ENCODE measurements at regions not wholly inside any gene's neighbourhood (a gene's known extent, or its start where the extent isn't known, plus 50 kb on each side); places are given as distances from the start of the nearest gene placed in this dataset.

GRCh38 chr9:7415836-7416235, 383.7 kb downstream of the DMAC1 start:
- no peak overlapping the region for H3K4me3 ChIP-seq (ENCODE audit: low read depth, low read length, poor library complexity, severe bottlenecking)
- no peaks in the 10 kb centered on the region for H3K79me2 ChIP-seq (ENCODE audit: insufficient read depth, low read depth, low read length)
- H3K9me2 ChIP-seq (ENCODE audit: insufficient read depth, low read length), result no peaks in the 10 kb centered on the region
- intact Hi-C loops (cut with micrococcal nuclease; ENCODE audit: unreplicated experiment), result no loop called here
- no peaks in the 10 kb centered on the region for H3K36me3 ChIP-seq (ENCODE audit: insufficient read depth, low read length)
- no peaks in the 10 kb centered on the region for H3K4me1 ChIP-seq (ENCODE audit: insufficient read depth, low read length, poor library complexity, severe bottlenecking)
- CTCF ChIA-PET (ENCODE audit: unreplicated experiment), result no interaction called here
- no TSS peak for BruUV-seq (replicated peaks)
- POLR2A ChIA-PET, result no interaction called here
- H3K27ac ChIP-seq (ENCODE audit: low read depth, low read length, poor library complexity, severe bottlenecking), result no peak overlapping the region
- H2AFZ ChIP-seq (ENCODE audit: low read length), result no peak overlapping the region
- H3K4me2 ChIP-seq (ENCODE audit: low read length), result no peak overlapping the region
- no peaks in the 10 kb centered on the region for H4K20me1 ChIP-seq (ENCODE audit: insufficient read depth, low read length)
- no peak for DNase-seq (ENCODE audit: low spot score)
- H3K9me3 ChIP-seq (ENCODE audit: low read length), result no peaks in the 10 kb centered on the region
- TF ChIP-seq CTCF (conservative IDR thresholded peaks at IDR 0.05; ENCODE audit: low read length) (no peak), EZH2phosphoT487 (IDR thresholded peaks at IDR 0.05; ENCODE audit: borderline replicate concordance, low read depth, low read length) (no peak)

GRCh38 chr9:7408845-7409244, 390.7 kb downstream of the DMAC1 start:
- BruUV-seq (replicated peaks), result no TSS peak
- Histone ChIP-seq H3K4me3 (ENCODE audit: low read depth, low read length, poor library complexity, severe bottlenecking) (no peak overlapping the region), H3K9me2 (ENCODE audit: insufficient read depth, low read length) (no peaks in the 10 kb centered on the region), H3K9me3 (ENCODE audit: low read length) (no peaks in the 10 kb centered on the region), H4K20me1 (ENCODE audit: insufficient read depth, low read length) (no peaks in the 10 kb centered on the region), H3K4me2 (ENCODE audit: low read length) (no peak overlapping the region), H2AFZ (ENCODE audit: low read length) (no peak overlapping the region), H3K4me1 (ENCODE audit: insufficient read depth, low read length, poor library complexity, severe bottlenecking) (no peaks in the 10 kb centered on the region), H3K36me3 (ENCODE audit: insufficient read depth, low read length) (no peaks in the 10 kb centered on the region), H3K79me2 (ENCODE audit: insufficient read depth, low read depth, low read length) (no peaks in the 10 kb centered on the region), H3K27ac (ENCODE audit: low read depth, low read length, poor library complexity, severe bottlenecking) (no peak overlapping the region)
- TF ChIP-seq EZH2phosphoT487 (IDR thresholded peaks at IDR 0.05; ENCODE audit: borderline replicate concordance, low read depth, low read length) (no peak), CTCF (conservative IDR thresholded peaks at IDR 0.05; ENCODE audit: low read length) (no peak)
- DNase-seq (ENCODE audit: low spot score), result no peak
- CTCF ChIA-PET (ENCODE audit: unreplicated experiment), result no interaction called here
- POLR2A ChIA-PET, result no interaction called here
- intact Hi-C loops (cut with micrococcal nuclease; ENCODE audit: unreplicated experiment), result no loop called here

- H3K4me2 ChIP-seq (ENCODE audit: low read length), result no peak overlapping the region
- DNase-seq (ENCODE audit: low spot score), result no peak
- no peaks in the 10 kb centered on the region for H3K36me3 ChIP-seq (ENCODE audit: insufficient read depth, low read length)
- H3K4me1 ChIP-seq (ENCODE audit: insufficient read depth, low read length, poor library complexity, severe bottlenecking), result no peaks in the 10 kb centered on the region
- ChIA-PET POLR2A (no interaction called here), CTCF (ENCODE audit: unreplicated experiment) (no interaction called here)
- no peak overlapping the region for H2AFZ ChIP-seq (ENCODE audit: low read length)
- no peak overlapping the region for H3K4me3 ChIP-seq (ENCODE audit: low read depth, low read length, poor library complexity, severe bottlenecking)
- intact Hi-C loops (cut with micrococcal nuclease; ENCODE audit: unreplicated experiment), result no loop called here
- no peak for TF ChIP-seq EZH2phosphoT487 (IDR thresholded peaks at IDR 0.05; ENCODE audit: borderline replicate concordance, low read depth, low read length)
- TF ChIP-seq CTCF (conservative IDR thresholded peaks at IDR 0.05; ENCODE audit: low read length), result no peak
- no peaks in the 10 kb centered on the region for H3K79me2 ChIP-seq (ENCODE audit: insufficient read depth, low read depth, low read length)
- H3K9me2 ChIP-seq (ENCODE audit: insufficient read depth, low read length), result no peaks in the 10 kb centered on the region
- H3K9me3 ChIP-seq (ENCODE audit: low read length), result no peaks in the 10 kb centered on the region
- H3K27ac ChIP-seq (ENCODE audit: low read depth, low read length, poor library complexity, severe bottlenecking), result no peak overlapping the region
- no peaks in the 10 kb centered on the region for H4K20me1 ChIP-seq (ENCODE audit: insufficient read depth, low read length)
- BruUV-seq (replicated peaks), result no TSS peak
These were observed 392.3 kb downstream of the DMAC1 start for GRCh38 chr9:7407246-7407645.
